Gastroesophageal sphincter (tissue), 3 donors: ENCODE measurements at regions not wholly inside any gene's neighbourhood (a gene's known extent, or its start where the extent isn't known, plus 50 kb on each side); places are given as distances from the start of the nearest gene placed in this dataset.

Source experiments
- EP300 ChIP-seq: sonication (generic); formaldehyde crosslinking; IDR thresholded peaks from one replicate; pipeline ENCODE4 v1.6.1; 2017; ENCODE audit warnings: antibody characterized with exemption, mild to moderate bottlenecking
- POLR2A ChIP-seq, 2 donors: fragments of 450-650 bp; IDR thresholded peaks; one replicate each; pipeline ENCODE4 v1.6.1; 2017; ENCODE audit warnings: antibody characterized with exemption in 2 of 2, mild to moderate bottlenecking in 2 of 2, moderate library complexity in 1 of 2
- TF ChIP-seq, protein P1 (sequence below), 4 experiments: fragments of 200-600 bp in 2 of 4; fragments of 450-650 bp in 2 of 4; sonication (generic) in 1 of 4; IDR thresholded peaks; one replicate each; pipeline ENCODE4 v1.5.1; 2017 to 2019; ENCODE audit warnings: antibody characterized with exemption in 4 of 4, mild to moderate bottlenecking in 2 of 4, moderate library complexity in 2 of 4

DNA sequence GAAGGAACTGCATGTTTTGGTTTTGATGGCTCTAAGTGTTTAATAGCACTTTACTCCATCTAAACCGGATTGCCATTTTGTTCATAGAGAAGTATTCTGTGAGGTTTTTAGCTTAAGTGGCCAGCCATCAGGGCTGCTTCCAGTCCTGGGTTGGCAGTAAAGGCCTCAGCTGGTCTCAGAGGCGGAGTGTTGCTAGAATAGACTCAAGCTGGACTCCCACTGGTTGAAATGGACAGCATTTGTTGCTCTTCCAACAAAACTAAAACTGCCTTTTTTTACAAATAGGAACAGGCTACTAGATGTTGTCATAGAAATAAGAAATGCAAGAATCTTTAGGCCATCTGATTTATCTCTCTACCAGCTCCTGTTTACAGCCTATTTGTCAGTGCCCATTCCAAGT, 126.4 kb downstream of the MAIP1 start:
- TF ChIP-seq, protein P1, sequence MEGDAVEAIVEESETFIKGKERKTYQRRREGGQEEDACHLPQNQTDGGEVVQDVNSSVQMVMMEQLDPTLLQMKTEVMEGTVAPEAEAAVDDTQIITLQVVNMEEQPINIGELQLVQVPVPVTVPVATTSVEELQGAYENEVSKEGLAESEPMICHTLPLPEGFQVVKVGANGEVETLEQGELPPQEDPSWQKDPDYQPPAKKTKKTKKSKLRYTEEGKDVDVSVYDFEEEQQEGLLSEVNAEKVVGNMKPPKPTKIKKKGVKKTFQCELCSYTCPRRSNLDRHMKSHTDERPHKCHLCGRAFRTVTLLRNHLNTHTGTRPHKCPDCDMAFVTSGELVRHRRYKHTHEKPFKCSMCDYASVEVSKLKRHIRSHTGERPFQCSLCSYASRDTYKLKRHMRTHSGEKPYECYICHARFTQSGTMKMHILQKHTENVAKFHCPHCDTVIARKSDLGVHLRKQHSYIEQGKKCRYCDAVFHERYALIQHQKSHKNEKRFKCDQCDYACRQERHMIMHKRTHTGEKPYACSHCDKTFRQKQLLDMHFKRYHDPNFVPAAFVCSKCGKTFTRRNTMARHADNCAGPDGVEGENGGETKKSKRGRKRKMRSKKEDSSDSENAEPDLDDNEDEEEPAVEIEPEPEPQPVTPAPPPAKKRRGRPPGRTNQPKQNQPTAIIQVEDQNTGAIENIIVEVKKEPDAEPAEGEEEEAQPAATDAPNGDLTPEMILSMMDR (IDR thresholded peaks at IDR 0.05): no peak
- TF ChIP-seq EP300 (no peak), POLR2A (IDR thresholded peaks at IDR 0.05) (no peak)
